NCI-H1105 treated with DMSO at 0.1 percent for 48 hours (cell line): ENCODE measurements at regions not wholly inside any gene's neighbourhood (a gene's known extent, or its start where the extent isn't known, plus 50 kb on each side); places are given as distances from the start of the nearest gene placed in this dataset.
"Not testable (repeated sequence)": the region's sequence is repeated elsewhere in the genome, so short reads cannot be mapped to it uniquely, and the experiment has no call there.

Experiments used
- DNase-seq: peaks from one replicate; lab custom pipeline; 2025; lab: John Stamatoyannopoulos, UW

GRCh38 chr16:85529489-85530369 lies 83.4 kb upstream of the GSE1 start:
- no peak for DNase-seq

- peak; percentile 47 for DNase-seq
Measured at GRCh38 chr16:85530370-85530739, 82.8 kb upstream of the GSE1 start.

- no peak for DNase-seq
Measured at GRCh38 chr16:85531516-85531915, 81.6 kb upstream of the GSE1 start.

- DNase-seq, result no peak
Measured at GRCh38 chr16:85532147-85532546, 81.0 kb upstream of the GSE1 start.

GRCh38 chr16:85533593-85533992 lies 79.5 kb upstream of the GSE1 start:
- DNase-seq, result not testable (repeated sequence)

- no peak for DNase-seq
Measured at GRCh38 chr16:85534536-85535351, 78.4 kb upstream of the GSE1 start.

GRCh38 chr16:85535352-85536072 lies 77.6 kb upstream of the GSE1 start:
- DNase-seq, result no peak

GRCh38 chr16:85536073-85536410 lies 77.1 kb upstream of the GSE1 start:
- DNase-seq, result no peak

GRCh38 chr16:85536411-85537330 lies 76.5 kb upstream of the GSE1 start:
- DNase-seq, result no peak

GRCh38 chr16:85537331-85537788 lies 75.8 kb upstream of the GSE1 start:
- no peak for DNase-seq

- no peak for DNase-seq
Measured at GRCh38 chr16:85537795-85538401, 75.2 kb upstream of the GSE1 start.

GRCh38 chr16:85539084-85539483 lies 74.0 kb upstream of the GSE1 start:
- DNase-seq, result peak; percentile 76

- no peak for DNase-seq
Measured at GRCh38 chr16:85539629-85540291, 73.4 kb upstream of the GSE1 start.

GRCh38 chr16:85541181-85541580 lies 71.9 kb upstream of the GSE1 start:
- DNase-seq, result no peak

GRCh38 chr16:85541619-85541979 lies 71.5 kb upstream of the GSE1 start:
- no peak for DNase-seq

GRCh38 chr16:85541980-85542900 lies 70.9 kb upstream of the GSE1 start:
- DNase-seq, result no peak

GRCh38 chr16:85543536-85543935 lies 69.6 kb upstream of the GSE1 start:
- no peak for DNase-seq

- no peak for DNase-seq
Measured at GRCh38 chr16:85544016-85544415, 69.1 kb upstream of the GSE1 start.

GRCh38 chr16:85544668-85545067 lies 68.5 kb upstream of the GSE1 start:
- DNase-seq, result no peak
